SK-N-SH (cell line): ENCODE measurements at regions not wholly inside any gene's neighbourhood (a gene's known extent, or its start where the extent isn't known, plus 50 kb on each side); places are given as distances from the start of the nearest gene placed in this dataset.

Experiments used
- FOXM1 ChIP-seq: IDR thresholded peaks from 2 replicates; pipeline ENCODE4 v1.4.0; 2012; ENCODE audit warnings: low read depth, mild to moderate bottlenecking
- MEF2A ChIP-seq: IDR thresholded peaks from 2 replicates; pipeline ENCODE4 v1.4.0; 2012; ENCODE audit warnings: low read depth, borderline replicate concordance
- POLR2AphosphoS5 ChIP-seq: IDR thresholded peaks from 2 replicates; pipeline ENCODE4 v1.6.1; 2012; ENCODE audit warnings: low read depth, low read length
- RAD21 ChIP-seq: IDR thresholded peaks from 2 replicates; pipeline ENCODE4 v1.6.1; 2012; ENCODE audit warnings: mild to moderate bottlenecking, low read length
- RCOR1 ChIP-seq: fragments of 150-350 bp; IDR thresholded peaks from 2 replicates; pipeline ENCODE4 v1.6.1; 2017; ENCODE audit warnings: antibody characterized with exemption, low read length
- RFX5 ChIP-seq: IDR thresholded peaks from 2 replicates; pipeline ENCODE4 v1.6.1; 2012; ENCODE audit warnings: mild to moderate bottlenecking, improper control_type of control experiment, low read length
- TAF1 ChIP-seq: IDR thresholded peaks from 2 replicates; pipeline ENCODE4 v1.6.1; 2012; ENCODE audit warnings: low read depth, mild to moderate bottlenecking, low read length, moderate library complexity, borderline replicate concordance
- TEAD4 ChIP-seq: IDR thresholded peaks from 2 replicates; pipeline ENCODE4 v1.4.0; 2012; ENCODE audit warnings: mild to moderate bottlenecking, borderline replicate concordance; ENCODE audit not compliant: insufficient read depth
- TF ChIP-seq, protein P1 (sequence below): fragments of 200-600 bp; sonication (generic); IDR thresholded peaks from 2 replicates; pipeline ENCODE4 v1.6.1; 2017; ENCODE audit warnings: antibody characterized with exemption, mild to moderate bottlenecking, moderate library complexity

DNA sequence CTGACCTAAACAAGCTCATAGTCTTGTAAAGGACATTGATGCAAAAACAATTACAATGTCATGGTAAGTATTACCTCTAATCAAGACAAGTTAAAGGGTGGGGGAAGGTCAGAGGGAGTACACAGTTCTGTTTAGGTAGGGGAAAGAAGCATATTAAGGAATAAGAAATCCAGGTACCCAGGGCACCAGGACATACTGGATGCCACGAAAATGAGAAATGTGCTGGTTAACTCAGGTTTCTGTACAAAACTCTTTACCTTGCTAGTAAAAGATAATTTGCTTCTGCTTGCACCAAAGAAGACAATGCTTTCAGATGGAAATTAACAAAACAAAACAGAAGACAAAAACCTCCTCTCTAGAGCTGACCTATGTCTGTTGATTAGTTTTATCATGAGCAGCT, 70.7 kb upstream of the MED13 start:
- TF ChIP-seq, protein P1, sequence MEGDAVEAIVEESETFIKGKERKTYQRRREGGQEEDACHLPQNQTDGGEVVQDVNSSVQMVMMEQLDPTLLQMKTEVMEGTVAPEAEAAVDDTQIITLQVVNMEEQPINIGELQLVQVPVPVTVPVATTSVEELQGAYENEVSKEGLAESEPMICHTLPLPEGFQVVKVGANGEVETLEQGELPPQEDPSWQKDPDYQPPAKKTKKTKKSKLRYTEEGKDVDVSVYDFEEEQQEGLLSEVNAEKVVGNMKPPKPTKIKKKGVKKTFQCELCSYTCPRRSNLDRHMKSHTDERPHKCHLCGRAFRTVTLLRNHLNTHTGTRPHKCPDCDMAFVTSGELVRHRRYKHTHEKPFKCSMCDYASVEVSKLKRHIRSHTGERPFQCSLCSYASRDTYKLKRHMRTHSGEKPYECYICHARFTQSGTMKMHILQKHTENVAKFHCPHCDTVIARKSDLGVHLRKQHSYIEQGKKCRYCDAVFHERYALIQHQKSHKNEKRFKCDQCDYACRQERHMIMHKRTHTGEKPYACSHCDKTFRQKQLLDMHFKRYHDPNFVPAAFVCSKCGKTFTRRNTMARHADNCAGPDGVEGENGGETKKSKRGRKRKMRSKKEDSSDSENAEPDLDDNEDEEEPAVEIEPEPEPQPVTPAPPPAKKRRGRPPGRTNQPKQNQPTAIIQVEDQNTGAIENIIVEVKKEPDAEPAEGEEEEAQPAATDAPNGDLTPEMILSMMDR, result no peak
- TF ChIP-seq MEF2A (no peak), RCOR1 (no peak), RFX5 (no peak), FOXM1 (no peak), TAF1 (no peak), RAD21 (no peak), TEAD4 (no peak), POLR2AphosphoS5 (no peak)
